C4-2B (cell line): ENCODE measurements at regions not wholly inside any gene's neighbourhood (a gene's known extent, or its start where the extent isn't known, plus 50 kb on each side); places are given as distances from the start of the nearest gene placed in this dataset.

Experiments
- CTCF ChIP-seq: fragments of 450-650 bp; conservative IDR thresholded peaks from 2 replicates; pipeline ENCODE4 v1.5.1; 2017; ENCODE audit warnings: mild to moderate bottlenecking
- ZFX ChIP-seq: fragments of 450-650 bp; IDR thresholded peaks from 2 replicates; pipeline ENCODE4 v1.6.1; 2017

- TF ChIP-seq CTCF (no peak), ZFX (no peak)
These were observed 1111.0 kb downstream of the XPNPEP1 start for GRCh38 chr10:108812296-108812695.
